Right atrium auricular region (tissue), 2 donors: ENCODE measurements at regions not wholly inside any gene's neighbourhood (a gene's known extent, or its start where the extent isn't known, plus 50 kb on each side); places are given as distances from the start of the nearest gene placed in this dataset.

Experiments
- DNase-seq: peaks from one replicate; pipeline ENCODE4 v3.0.0-alpha.2; 2019; ENCODE audit warnings: low spot score
- H3K27ac ChIP-seq, 2 donors: fragments of 200-600 bp; sonication (generic); 1 replicate in 1 of 2; 2 replicates in 1 of 2; pipeline ENCODE4 v1.5.1; 2016 to 2019
- H3K27me3 ChIP-seq, 2 donors: fragments of 200-600 bp; sonication (generic); one replicate each; pipeline versions ENCODE4 v1.5.1 to v1.6.0; 2017 to 2019
- H3K36me3 ChIP-seq: fragments of 200-600 bp; sonication (generic); one replicate; pipeline ENCODE4 v1.5.1; 2016
- H3K4me1 ChIP-seq, 2 donors: fragments of 200-600 bp; sonication (generic); one replicate each; pipeline versions ENCODE4 v1.5.1 to v1.6.0; 2017 to 2019
- H3K4me3 ChIP-seq, 2 donors: fragments of 200-600 bp; sonication (generic); 1 replicate in 1 of 2; 2 replicates in 1 of 2; pipeline ENCODE4 v1.5.1; 2017 to 2019; ENCODE audit warnings: mild to moderate bottlenecking in 1 of 2, moderate library complexity in 1 of 2
- H3K9me3 ChIP-seq, 2 donors: fragments of 200-600 bp; sonication (generic); one replicate each; pipeline ENCODE4 v1.5.1; 2019
- CTCF ChIP-seq, 2 donors: fragments of 200-600 bp; sonication (generic); IDR thresholded peaks; one replicate each; pipeline ENCODE4 v1.5.1; 2019; ENCODE audit warnings: antibody characterized with exemption in 2 of 2

GRCh38 chr2:40886100-40886499 is 434.2 kb upstream of the SLC8A1 start:
- Histone ChIP-seq H3K9me3 (no peaks in the 10 kb centered on the region), H3K27ac (no peak overlapping the region), H3K27me3 (no peaks in the 10 kb centered on the region), H3K4me3 (no peak overlapping the region), H3K36me3 (no peaks in the 10 kb centered on the region), H3K4me1 (no peaks in the 10 kb centered on the region)
- TF ChIP-seq CTCF (IDR thresholded peaks at IDR 0.05) = no peak
- DNase-seq = no peak

- no peaks in the 10 kb centered on the region for H3K36me3 ChIP-seq
- no peaks in the 10 kb centered on the region for H3K27me3 ChIP-seq
- no peaks in the 10 kb centered on the region for H3K9me3 ChIP-seq
- H3K27ac ChIP-seq = no peak overlapping the region
- DNase-seq = no peak
- TF ChIP-seq CTCF (IDR thresholded peaks at IDR 0.05) = no peak
- H3K4me1 ChIP-seq = no peaks in the 10 kb centered on the region
- H3K4me3 ChIP-seq = no peak overlapping the region
Observed at GRCh38 chr2:40886655-40887054, 434.8 kb upstream of the SLC8A1 start.

DNA sequence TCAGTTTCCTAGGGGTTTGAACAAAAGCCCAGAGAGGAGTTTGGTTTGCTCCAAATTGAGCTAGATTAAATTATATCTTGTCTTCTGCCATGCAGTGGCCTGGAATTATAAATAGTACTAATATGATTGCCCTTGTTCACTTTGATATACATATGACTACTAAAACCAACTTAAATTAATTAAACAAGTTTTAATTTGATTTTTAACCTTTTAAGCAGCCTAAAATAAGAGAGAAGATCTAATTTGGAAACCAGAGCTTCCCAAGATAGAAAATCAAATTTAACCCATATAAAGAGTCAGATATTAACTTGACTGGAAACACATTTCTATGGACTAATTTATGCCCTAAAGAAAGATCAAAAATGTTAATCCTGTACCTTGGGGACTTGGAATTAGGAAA is 444.5 kb upstream of the SLC8A1 start:
- Histone ChIP-seq H3K4me1 (no peaks in the 10 kb centered on the region), H3K27me3 (no peaks in the 10 kb centered on the region), H3K4me3 (no peak overlapping the region), H3K27ac (no peak overlapping the region), H3K9me3 (no peaks in the 10 kb centered on the region), H3K36me3 (no peaks in the 10 kb centered on the region)
- no peak for TF ChIP-seq CTCF (IDR thresholded peaks at IDR 0.05)
- no peak for DNase-seq

- TF ChIP-seq CTCF (IDR thresholded peaks at IDR 0.05) = no peak
- no peaks in the 10 kb centered on the region for H3K36me3 ChIP-seq
- DNase-seq = no peak
- H3K4me1 ChIP-seq = no peaks in the 10 kb centered on the region
- no peak overlapping the region for H3K4me3 ChIP-seq
- no peak overlapping the region for H3K27ac ChIP-seq
- H3K27me3 ChIP-seq = no peaks in the 10 kb centered on the region
- H3K9me3 ChIP-seq = no peaks in the 10 kb centered on the region
Observed at GRCh38 chr2:40914666-40915065, 462.8 kb upstream of the SLC8A1 start.

GRCh38 chr2:40915651-40916050 is 463.8 kb upstream of the SLC8A1 start:
- TF ChIP-seq CTCF (IDR thresholded peaks at IDR 0.05) = no peak
- H3K9me3 ChIP-seq = no peaks in the 10 kb centered on the region
- no peak for DNase-seq
- H3K4me3 ChIP-seq = no peak overlapping the region
- H3K4me1 ChIP-seq = no peaks in the 10 kb centered on the region
- no peak overlapping the region for H3K27ac ChIP-seq
- H3K27me3 ChIP-seq = no peaks in the 10 kb centered on the region
- H3K36me3 ChIP-seq = no peaks in the 10 kb centered on the region

- TF ChIP-seq CTCF (IDR thresholded peaks at IDR 0.05) = no peak
- Histone ChIP-seq H3K27me3 (no peaks in the 10 kb centered on the region), H3K4me3 (no peak overlapping the region), H3K27ac (no peak overlapping the region), H3K36me3 (no peaks in the 10 kb centered on the region), H3K4me1 (no peaks in the 10 kb centered on the region), H3K9me3 (peaks cover 0 to 1% of the 10 kb centered on the region in 2 donors)
- DNase-seq = no peak
Observed at GRCh38 chr2:40935349-40935748, 483.5 kb upstream of the SLC8A1 start.
